Adrenal gland (tissue), 5 donors: ENCODE measurements at regions not wholly inside any gene's neighbourhood (a gene's known extent, or its start where the extent isn't known, plus 50 kb on each side); places are given as distances from the start of the nearest gene placed in this dataset.
"Not testable (repeated sequence)": the region's sequence is repeated elsewhere in the genome, so short reads cannot be mapped to it uniquely, and the experiment has no call there.

Source experiments
- CTCF ChIP-seq, 6 experiments: fragments of 450-650 bp in 4 of 6; fragments of 200-600 bp in 2 of 6; sonication (generic) in 1 of 6; IDR thresholded peaks; 1 replicate in 5 of 6; 2 replicates in 1 of 6; pipeline versions ENCODE4 v1.5.1 to v1.8.0; 2016 to 2021; ENCODE audit warnings: antibody characterized with exemption in 6 of 6, mild to moderate bottlenecking in 2 of 6, moderate library complexity in 1 of 6
- POLR2A ChIP-seq, 2 donors: fragments of 450-650 bp; IDR thresholded peaks; one replicate each; pipeline ENCODE4 v1.6.1; 2017; ENCODE audit warnings: antibody characterized with exemption in 2 of 2, mild to moderate bottlenecking in 2 of 2, moderate library complexity in 1 of 2
- donor health status: DM: no; HTN: no; CAD: no.

GRCh38 chr3:182034231-182034630, 322.5 kb downstream of the SOX2 start:
- not testable (repeated sequence) for TF ChIP-seq CTCF, POLR2A (IDR thresholded peaks at IDR 0.05)
